Endodermal cell (in vitro differentiated cells): ENCODE measurements at regions not wholly inside any gene's neighbourhood (a gene's known extent, or its start where the extent isn't known, plus 50 kb on each side); places are given as distances from the start of the nearest gene placed in this dataset.
A peak's percentile ranks its signal among the peaks of the same experiment; 100 is the strongest.

Experiments
- DNase-seq: peaks from one replicate; pipeline ENCODE4 v3.0.0-alpha.2; 2017
- H3K27ac ChIP-seq: 2 replicates; pipeline ENCODE4 v1.5.1; 2013; ENCODE audit warnings: mild to moderate bottlenecking, low read depth, low read length, moderate library complexity
- H3K27me3 ChIP-seq: 2 replicates; pipeline ENCODE4 v1.6.1; 2013; ENCODE audit warnings: mild to moderate bottlenecking, low read length, moderate library complexity; ENCODE audit not compliant: insufficient read depth, control insufficient read depth, poor library complexity, severe bottlenecking
- H3K36me3 ChIP-seq: 2 replicates; pipeline ENCODE4 v1.7.0; 2013; ENCODE audit warnings: mild to moderate bottlenecking, low read length, moderate library complexity; ENCODE audit not compliant: control insufficient read depth, insufficient read depth
- H3K4me1 ChIP-seq: one replicate; pipeline ENCODE4 v1.7.0; 2013; ENCODE audit warnings: low read length; ENCODE audit not compliant: control insufficient read depth, insufficient read depth
- H3K4me3 ChIP-seq: 2 replicates; pipeline ENCODE4 v1.5.1; 2013; ENCODE audit warnings: mild to moderate bottlenecking, low read length, moderate library complexity
- H3K9ac ChIP-seq: 2 replicates; pipeline ENCODE4 v1.6.1; 2013; ENCODE audit warnings: mild to moderate bottlenecking, low read length, moderate library complexity; ENCODE audit not compliant: poor library complexity, severe bottlenecking; ENCODE audit errors: extremely low read depth
- H3K9me3 ChIP-seq: 2 replicates; pipeline ENCODE4 v1.6.1; 2013; ENCODE audit warnings: mild to moderate bottlenecking, low read length, moderate library complexity; ENCODE audit not compliant: control insufficient read depth
- H3K27ac Mint-ChIP-seq: 2 replicates; pipeline ENCODE4 v1.8.0; 2020; ENCODE audit warnings: mixed read lengths
- H3K27me3 Mint-ChIP-seq: 2 replicates; pipeline ENCODE4 v1.8.0; 2021; ENCODE audit warnings: mild to moderate bottlenecking, mixed read lengths; ENCODE audit not compliant: insufficient read depth
- H3K36me3 Mint-ChIP-seq: 2 replicates; pipeline ENCODE4 v1.8.0; 2020; ENCODE audit warnings: low read depth, mixed read lengths
- H3K4me1 Mint-ChIP-seq: 2 replicates; pipeline ENCODE4 v1.8.0; 2020; ENCODE audit warnings: mixed read lengths
- H3K4me3 Mint-ChIP-seq: 2 replicates; pipeline ENCODE4 v1.8.0; 2020; ENCODE audit warnings: mild to moderate bottlenecking, moderate library complexity, mixed read lengths
- H3K9me3 Mint-ChIP-seq: 2 replicates; pipeline ENCODE4 v1.8.0; 2020; ENCODE audit warnings: mild to moderate bottlenecking, mixed read lengths
- WGBS, 2 experiments: methylation state at CpG; one replicate each; pipeline versions ENCODE4 v1.1.5 to v1.1.7; 2013; ENCODE audit warnings: missing lambda C conversion rate in 2 of 2, mixed read lengths in 1 of 2; ENCODE audit not compliant: insufficient coverage in 1 of 2, insufficient read length in 1 of 2; 5-methylcytosine and 5-hydroxymethylcytosine counted together
- TF ChIP-seq, protein P1 (sequence below): fragments of 200-600 bp; sonication (generic); conservative IDR thresholded peaks from 2 replicates; pipeline ENCODE4 v1.5.0; 2021; ENCODE audit warnings: antibody characterized with exemption, mild to moderate bottlenecking

DNA sequence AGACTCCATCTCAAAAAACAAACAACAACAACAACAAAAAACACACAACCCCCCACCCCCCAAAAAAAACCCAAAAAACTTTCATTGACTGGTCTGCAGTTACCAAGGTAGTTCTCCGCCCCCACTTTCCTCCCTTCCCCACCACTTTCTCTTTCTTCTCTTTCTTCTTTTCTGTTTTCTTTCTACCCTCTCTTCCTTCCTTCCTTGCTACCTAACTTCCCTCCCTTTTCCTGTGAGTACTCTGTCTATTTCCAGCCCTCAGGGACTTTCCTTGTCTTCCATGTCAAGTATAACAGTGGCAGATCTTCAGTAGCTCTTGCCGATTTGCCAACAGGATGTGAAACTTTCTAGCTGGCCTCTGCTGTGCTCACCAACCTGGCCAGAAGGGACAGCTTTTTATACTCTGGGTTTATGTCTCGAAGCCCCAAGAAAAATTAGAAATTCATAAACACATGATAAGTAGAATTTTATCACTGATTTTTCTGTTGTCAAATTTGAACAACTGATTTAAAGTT, 399.5 kb downstream of the QKI start:
- Histone ChIP-seq H3K27me3 (no peaks in the 10 kb centered on the region), H3K27ac (no peak overlapping the region), H3K4me1 (no peaks in the 10 kb centered on the region), H3K9me3 (no peaks in the 10 kb centered on the region), H3K9ac (no peak overlapping the region), H3K4me3 (no peak overlapping the region), H3K36me3 (no peaks in the 10 kb centered on the region)
- H3K27me3 Mint-ChIP-seq = no peaks in the 10 kb centered on the region
- no peak overlapping the region for H3K4me3 Mint-ChIP-seq
- 81 to 96% methylated on average over 2 to 3 of the region's 3 CpGs for WGBS, 2 experiments
- TF ChIP-seq, protein P1, sequence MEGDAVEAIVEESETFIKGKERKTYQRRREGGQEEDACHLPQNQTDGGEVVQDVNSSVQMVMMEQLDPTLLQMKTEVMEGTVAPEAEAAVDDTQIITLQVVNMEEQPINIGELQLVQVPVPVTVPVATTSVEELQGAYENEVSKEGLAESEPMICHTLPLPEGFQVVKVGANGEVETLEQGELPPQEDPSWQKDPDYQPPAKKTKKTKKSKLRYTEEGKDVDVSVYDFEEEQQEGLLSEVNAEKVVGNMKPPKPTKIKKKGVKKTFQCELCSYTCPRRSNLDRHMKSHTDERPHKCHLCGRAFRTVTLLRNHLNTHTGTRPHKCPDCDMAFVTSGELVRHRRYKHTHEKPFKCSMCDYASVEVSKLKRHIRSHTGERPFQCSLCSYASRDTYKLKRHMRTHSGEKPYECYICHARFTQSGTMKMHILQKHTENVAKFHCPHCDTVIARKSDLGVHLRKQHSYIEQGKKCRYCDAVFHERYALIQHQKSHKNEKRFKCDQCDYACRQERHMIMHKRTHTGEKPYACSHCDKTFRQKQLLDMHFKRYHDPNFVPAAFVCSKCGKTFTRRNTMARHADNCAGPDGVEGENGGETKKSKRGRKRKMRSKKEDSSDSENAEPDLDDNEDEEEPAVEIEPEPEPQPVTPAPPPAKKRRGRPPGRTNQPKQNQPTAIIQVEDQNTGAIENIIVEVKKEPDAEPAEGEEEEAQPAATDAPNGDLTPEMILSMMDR = no peak
- H3K27ac Mint-ChIP-seq = peak overlapping the region; percentile 3
- H3K4me1 Mint-ChIP-seq = no peaks in the 10 kb centered on the region
- no peak for DNase-seq
- H3K36me3 Mint-ChIP-seq = no peaks in the 10 kb centered on the region
- H3K9me3 Mint-ChIP-seq = no peaks in the 10 kb centered on the region

DNA sequence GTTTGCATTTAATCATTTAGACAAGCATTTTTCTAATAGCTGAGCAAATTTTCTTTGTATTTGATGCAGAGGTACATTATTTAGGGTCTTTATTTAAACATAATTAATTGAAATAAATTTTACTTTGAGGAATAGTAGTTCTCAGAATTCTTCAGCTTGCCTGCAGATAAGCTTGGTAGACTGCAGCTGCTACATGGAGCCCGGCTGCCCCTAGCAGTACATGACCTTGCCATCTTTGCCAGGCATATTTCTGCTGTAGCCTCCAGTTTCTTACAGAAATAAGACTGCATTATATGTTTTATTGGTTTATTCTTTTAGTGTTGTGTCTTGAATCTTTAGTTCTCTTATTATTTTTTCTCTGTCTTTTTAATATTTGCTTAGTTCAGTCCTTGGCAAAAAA, 396.8 kb downstream of the QKI start:
- Histone ChIP-seq H3K4me1 (no peaks in the 10 kb centered on the region), H3K9ac (no peak overlapping the region), H3K4me3 (no peak overlapping the region), H3K27me3 (no peaks in the 10 kb centered on the region), H3K27ac (no peak overlapping the region), H3K9me3 (no peaks in the 10 kb centered on the region), H3K36me3 (no peaks in the 10 kb centered on the region)
- Mint-ChIP-seq H3K36me3 (no peaks in the 10 kb centered on the region), H3K4me3 (no peak overlapping the region), H3K9me3 (no peaks in the 10 kb centered on the region), H3K27me3 (no peaks in the 10 kb centered on the region), H3K4me1 (no peaks in the 10 kb centered on the region), H3K27ac (no peak overlapping the region)
- TF ChIP-seq, protein P1 = no peak
- 91% methylated on average over 1 of the region's 1 CpG; no CpG with 5 or more reads in 1 of the 2 experiments for WGBS, 2 experiments
- no peak for DNase-seq

GRCh38 chr6:163809364-163809763, 394.8 kb downstream of the QKI start:
- no peak overlapping the region for H3K4me3 ChIP-seq
- no peaks in the 10 kb centered on the region for H3K4me1 ChIP-seq
- TF ChIP-seq, protein P1 = no peak
- H3K27ac ChIP-seq = peak overlapping the region; percentile 71
- no peak overlapping the region for H3K27ac Mint-ChIP-seq
- no peak overlapping the region for H3K4me3 Mint-ChIP-seq
- DNase-seq = no peak
- H3K9me3 ChIP-seq = no peaks in the 10 kb centered on the region
- no peaks in the 10 kb centered on the region for H3K9me3 Mint-ChIP-seq
- H3K36me3 Mint-ChIP-seq = no peaks in the 10 kb centered on the region
- 88 to 91% methylated on average over 4 to 8 of the region's 8 CpGs for WGBS, 2 experiments
- no peaks in the 10 kb centered on the region for H3K27me3 Mint-ChIP-seq
- H3K27me3 ChIP-seq = no peaks in the 10 kb centered on the region
- H3K4me1 Mint-ChIP-seq = no peaks in the 10 kb centered on the region
- no peaks in the 10 kb centered on the region for H3K36me3 ChIP-seq
- H3K9ac ChIP-seq = no peak overlapping the region
